ENCODE measurements at regions not wholly inside any gene's neighbourhood (a gene's known extent, or its start where the extent isn't known, plus 50 kb on each side); places are given as distances from the start of the nearest gene placed in this dataset.

- TF ChIP-seq CTCF (conservative IDR thresholded peaks at IDR 0.05) (no peak), EZH2 (IDR thresholded peaks at IDR 0.05; ENCODE audit: low read depth) (no peak)
Observed at GRCh38 chr1:99084562-99084961, 79.9 kb upstream of the PLPPR5 start.

All from PC-9 (cell line).